HG03565 (cell line): ENCODE measurements at regions not wholly inside any gene's neighbourhood (a gene's known extent, or its start where the extent isn't known, plus 50 kb on each side); places are given as distances from the start of the nearest gene placed in this dataset.

Experiments used
- ATAC-seq: cut with Tn5 transposase; IDR thresholded peaks from one replicate; pipeline ENCODE4 v1.9.1; 2021; ENCODE audit warnings: mild to moderate bottlenecking, moderate library complexity; ENCODE audit not compliant: unreplicated experiment

DNA sequence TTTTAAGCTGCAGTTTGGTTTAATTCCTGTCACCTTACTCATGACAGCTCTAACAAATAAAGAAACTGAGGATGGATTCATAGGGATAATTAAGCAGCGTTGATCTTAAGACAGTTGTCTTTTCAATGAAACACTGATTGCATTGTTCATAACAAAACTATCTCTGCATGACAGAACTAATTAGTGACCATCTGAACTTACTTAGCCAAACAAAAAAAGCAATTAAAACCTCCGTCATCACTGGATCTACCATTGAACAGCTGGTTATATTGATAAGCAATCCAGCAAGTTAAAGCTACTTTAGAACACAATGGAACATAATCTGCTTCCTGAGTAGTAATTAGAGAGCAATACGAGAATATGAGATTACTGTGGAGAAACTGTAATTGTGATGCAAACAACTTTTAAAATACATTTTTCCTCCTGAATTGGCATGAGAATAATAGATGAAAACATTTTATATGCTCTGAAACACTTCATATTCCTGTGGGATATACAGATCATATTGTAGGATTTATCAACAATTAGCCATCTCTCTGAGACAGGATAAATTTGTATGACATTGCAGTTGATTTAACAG, 2576.8 kb downstream of the PCDH7 start:
- no peak for ATAC-seq

GRCh38 chr4:33302321-33302720, 2582.2 kb downstream of the PCDH7 start:
- ATAC-seq = no peak

DNA sequence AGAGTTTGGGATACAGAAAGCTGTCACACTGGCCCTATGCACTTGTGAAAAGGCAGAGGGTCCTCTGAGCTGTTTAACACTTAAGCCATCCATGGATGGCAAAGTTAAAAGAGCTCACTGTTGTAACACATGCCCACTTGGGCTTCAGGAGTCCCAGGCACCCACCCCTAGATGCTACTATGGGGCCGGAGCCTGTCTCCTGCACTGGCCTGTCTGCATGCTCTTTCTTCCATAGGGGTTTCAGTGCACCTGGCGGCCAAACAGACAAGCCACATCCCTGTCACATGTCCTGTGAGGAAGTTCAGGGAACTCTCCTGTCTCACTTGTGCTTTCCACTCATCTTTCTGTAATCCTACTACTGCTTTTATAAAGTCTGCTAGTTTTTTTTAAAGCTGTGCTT, 2586.0 kb downstream of the PCDH7 start:
- ATAC-seq = no peak

GRCh38 chr4:33316033-33316432, 2595.9 kb downstream of the PCDH7 start:
- ATAC-seq = no peak

GRCh38 chr4:33316578-33316977, 2596.4 kb downstream of the PCDH7 start:
- no peak for ATAC-seq

DNA sequence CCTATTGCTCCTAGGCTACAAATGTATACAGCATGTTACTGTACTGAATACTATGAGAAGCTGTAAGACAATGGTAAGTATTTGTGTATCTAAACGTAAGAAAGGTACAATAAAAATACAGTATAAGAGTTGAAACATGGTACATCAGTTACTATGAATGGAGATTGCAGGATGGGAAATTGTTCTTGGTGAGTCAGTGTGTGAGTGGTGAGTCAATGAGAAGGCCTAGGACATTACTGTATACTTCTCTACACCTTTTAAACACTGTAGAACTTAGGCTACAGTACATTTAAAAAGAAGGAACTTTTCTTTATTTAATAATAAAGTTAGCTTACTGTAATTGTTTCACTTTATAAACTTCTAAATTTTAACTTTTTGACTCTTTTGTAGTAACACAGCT, 2603.2 kb downstream of the PCDH7 start:
- no peak for ATAC-seq

DNA sequence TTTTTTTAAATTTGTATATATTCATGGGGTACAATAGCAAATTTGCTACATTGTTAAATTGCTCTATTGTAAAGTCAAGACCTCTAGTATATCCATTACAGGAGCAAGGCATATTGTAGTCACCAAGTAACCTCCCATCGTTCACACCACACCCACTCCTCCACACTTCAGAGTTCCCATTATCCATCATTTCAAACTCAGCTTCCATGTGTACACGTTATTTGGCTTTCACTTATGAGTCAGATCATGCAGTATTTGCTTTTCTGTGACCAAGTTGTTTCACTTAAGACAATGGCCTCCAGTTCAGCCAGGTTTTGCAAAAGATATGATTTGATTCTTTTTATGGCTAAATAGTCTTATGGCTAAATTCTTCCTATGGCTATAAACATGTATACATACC, 2614.2 kb downstream of the PCDH7 start:
- no peak for ATAC-seq

- no peak for ATAC-seq
Observed at GRCh38 chr4:33339762-33340161, 2619.6 kb downstream of the PCDH7 start.

GRCh38 chr4:33340168-33340567, 2620.0 kb downstream of the PCDH7 start:
- ATAC-seq = no peak

DNA sequence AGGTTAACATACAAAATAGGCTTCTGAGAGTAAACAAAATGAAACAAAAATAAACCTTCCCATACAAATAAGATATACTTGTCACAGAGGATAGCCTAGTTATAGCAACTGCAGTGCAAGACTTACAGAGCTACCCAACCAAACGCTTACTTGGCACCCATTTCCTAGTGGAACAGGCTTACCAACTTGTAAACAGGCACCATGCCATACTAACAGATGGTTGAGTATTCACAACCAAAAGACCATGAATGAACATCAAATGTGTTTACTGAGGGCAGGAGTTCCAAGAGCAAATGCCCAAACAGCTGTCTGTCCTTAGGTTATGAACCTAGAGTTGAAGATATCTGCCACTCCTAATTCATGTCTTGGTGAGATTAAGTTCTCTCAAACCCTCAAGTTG, 2629.2 kb downstream of the PCDH7 start:
- no peak for ATAC-seq

DNA sequence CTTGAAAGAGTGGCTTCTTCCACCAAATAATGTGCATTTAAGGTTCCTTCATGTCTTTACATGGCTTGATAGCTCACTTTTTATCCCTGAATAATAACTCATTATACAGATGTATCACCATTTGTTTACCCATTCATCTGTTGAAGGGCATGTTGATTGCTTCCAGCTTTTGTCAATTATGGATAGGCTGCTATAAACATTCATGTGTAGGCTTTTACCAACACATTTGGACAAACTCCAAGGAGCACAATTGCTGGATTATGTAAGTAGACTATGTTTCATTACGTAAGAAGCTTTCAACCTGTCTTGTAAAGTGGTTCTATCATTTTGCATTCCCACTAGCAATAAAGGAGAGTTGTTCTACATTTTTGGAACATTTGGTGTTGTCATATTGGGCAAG, 2637.0 kb downstream of the PCDH7 start:
- no peak for ATAC-seq

DNA sequence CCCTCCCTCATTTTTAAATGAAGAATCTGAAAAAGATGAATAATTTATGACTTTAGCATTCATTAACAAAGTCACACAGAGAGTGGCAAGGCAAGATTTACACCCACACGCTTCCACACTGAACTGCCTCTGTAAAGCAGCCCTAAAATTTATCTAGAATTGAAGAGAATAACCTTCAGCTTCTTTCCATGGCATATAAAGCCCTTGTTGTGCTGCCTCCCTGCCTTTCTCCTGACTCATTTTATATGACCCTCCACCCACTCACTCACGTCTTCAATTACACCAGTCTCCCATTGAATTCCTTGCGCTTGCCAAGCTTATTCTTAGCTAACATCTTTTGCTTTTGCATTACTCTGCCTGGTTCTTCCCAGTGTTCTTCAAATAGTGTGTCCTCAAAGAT, 2649.3 kb downstream of the PCDH7 start:
- ATAC-seq = no peak

GRCh38 chr4:33381816-33382215, 2661.6 kb downstream of the PCDH7 start:
- no peak for ATAC-seq

DNA sequence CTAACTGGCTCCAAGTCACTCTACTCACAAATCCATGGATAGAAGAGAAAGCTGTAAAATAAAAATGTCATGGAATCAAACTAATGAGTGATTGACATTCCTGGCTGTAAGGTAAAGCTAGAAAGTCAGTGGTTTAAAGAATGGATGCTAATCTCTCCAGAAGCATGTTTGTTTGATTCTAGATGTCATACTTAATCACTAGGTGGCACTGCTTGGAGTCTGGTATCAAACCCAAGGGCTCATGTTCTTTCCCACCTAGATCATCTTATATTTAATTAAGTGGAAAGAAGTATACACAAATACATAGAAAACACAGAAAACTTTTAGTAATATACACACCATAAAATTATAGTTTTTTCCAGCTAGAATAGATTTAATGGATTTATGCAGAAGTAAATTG, 2666.6 kb downstream of the PCDH7 start:
- no peak for ATAC-seq

GRCh38 chr4:33390976-33391375, 2670.8 kb downstream of the PCDH7 start:
- ATAC-seq = no peak

DNA sequence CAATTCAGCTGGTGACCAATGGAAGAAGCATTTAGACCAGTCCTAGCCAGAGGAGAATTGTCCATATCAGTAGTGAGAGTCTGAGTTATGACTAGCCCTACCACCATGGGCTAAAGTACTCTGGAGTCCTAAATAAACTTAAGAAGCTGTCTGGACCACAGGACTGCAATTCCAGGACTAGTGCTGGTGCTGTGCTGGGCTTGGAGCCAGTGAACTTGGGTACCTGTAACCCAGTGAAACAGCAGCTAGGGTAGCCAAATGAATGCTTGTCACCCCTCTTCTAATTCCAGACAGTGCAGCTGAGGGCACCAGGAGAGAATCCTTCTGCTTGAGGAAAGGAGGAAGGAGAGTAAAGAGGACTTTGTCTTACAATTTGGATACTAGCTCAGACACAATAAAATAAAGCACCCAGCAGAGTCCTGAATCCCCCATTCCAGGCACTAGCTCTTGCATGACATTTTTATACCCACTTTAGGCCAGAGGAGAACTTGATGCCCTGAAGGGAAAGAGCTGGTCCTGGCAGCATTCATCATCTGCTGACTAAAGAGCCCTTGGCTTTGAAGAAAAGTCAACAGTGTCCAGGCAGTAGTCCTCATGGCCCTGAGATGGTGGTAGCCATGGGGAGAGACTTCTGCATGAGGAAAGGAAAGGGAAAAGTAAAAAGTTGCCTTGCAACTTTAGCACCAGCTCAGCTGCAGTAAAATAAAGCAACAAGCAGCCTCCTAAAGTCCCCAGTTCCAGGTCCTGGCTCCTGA, 2675.7 kb downstream of the PCDH7 start:
- ATAC-seq = no peak

GRCh38 chr4:33400504-33400903, 2680.3 kb downstream of the PCDH7 start:
- ATAC-seq = no peak

DNA sequence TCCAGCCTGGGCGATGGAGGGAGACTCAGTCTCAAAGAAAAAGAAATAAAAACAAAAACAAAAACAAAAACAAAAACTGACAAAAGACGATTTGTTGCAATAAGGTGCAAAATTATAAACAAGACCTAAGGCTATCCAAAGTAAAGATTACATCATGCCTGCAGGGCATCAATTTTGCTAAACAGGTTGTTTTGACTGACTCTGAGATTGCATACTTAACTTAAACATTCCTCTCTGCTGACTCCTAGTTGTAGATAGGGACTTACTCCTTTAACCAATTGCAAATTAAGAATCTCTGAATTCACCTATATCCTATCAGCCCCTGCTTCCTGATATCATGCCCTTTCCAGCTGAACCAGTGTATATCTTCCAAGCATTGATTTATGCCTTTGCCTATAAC, 2687.3 kb downstream of the PCDH7 start:
- no peak for ATAC-seq

DNA sequence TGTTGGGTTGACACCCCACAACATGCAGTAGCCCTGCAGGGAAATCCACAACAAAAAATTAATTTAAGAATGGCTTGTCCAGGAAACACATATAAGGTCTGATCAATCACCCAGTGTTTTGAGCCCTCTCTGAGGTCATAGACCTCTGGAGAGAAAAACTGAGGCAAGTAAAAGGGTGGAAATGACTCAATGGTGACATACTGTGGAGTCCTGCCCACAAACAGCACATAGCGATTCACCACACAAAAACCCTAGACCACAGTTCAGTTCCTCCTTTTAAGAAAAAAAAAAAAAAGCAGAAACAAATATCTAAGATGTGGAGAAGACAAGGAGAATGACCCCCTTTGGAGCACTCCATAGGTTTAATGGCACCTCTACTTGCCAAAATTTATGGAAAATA, 2691.0 kb downstream of the PCDH7 start:
- no peak for ATAC-seq

- no peak for ATAC-seq
Observed at GRCh38 chr4:33421887-33422286, 2701.7 kb downstream of the PCDH7 start.

DNA sequence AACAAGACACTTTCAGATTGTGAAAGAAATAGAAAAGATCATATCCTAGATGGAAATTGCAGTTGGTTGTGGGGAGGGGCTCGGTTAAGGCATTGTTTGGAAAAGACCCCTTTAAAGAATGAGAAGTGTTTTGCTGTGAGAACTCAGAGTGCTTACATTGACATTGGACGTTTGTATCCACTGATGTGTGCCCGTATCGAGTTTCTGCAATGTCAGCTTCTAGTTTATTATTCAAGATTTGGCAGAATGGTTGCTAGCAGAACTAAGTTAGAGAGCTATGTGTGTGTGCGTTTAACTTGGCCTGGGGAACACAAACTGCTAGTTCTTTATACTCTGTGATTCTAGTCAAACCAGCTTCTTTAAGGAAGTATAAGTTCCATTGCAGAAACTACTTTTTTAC, 2702.5 kb downstream of the PCDH7 start:
- ATAC-seq = no peak

DNA sequence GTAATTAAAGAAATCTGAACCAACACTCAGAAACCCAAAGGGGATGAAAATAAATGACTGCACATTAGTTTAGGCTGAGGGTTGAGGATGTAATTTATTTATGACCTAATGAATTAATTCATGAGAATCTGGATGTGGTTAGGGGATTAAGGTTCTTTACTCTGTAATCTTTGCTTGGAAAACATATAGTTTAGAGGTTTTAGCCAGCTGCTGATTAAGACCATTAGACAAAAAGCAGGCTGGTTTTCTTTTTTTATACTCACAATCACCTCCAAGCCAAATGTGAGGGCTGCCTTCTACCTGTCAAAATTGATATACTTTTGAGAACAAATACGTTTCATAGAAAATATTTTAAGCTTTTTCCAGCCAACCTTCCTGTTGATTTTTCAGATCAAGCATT, 2705.8 kb downstream of the PCDH7 start:
- ATAC-seq = no peak

GRCh38 chr4:33427676-33428075, 2707.5 kb downstream of the PCDH7 start:
- no peak for ATAC-seq
